ENCODE measurements at regions not wholly inside any gene's neighbourhood (a gene's known extent, or its start where the extent isn't known, plus 50 kb on each side); places are given as distances from the start of the nearest gene placed in this dataset.

GRCh38 chr4:163017135-163017534 is 149.6 kb downstream of the NAF1 start:
- Histone ChIP-seq H2AFZ (ENCODE audit: control insufficient read depth, low read depth, low read length) (no peak overlapping the region), H3K27me3 (replicated peaks in 1 of 2; ENCODE audit: control insufficient read depth in 2 of 2, insufficient read depth in 2 of 2, low read length in 1 of 2) (no peaks in the 10 kb centered on the region), H3K27ac (ENCODE audit: control insufficient read depth, insufficient read depth) (no peak overlapping the region), H3K4me2 (ENCODE audit: control insufficient read depth, insufficient read depth) (no peak overlapping the region), H3K4me3 (no peak overlapping the region), H3K4me1 (ENCODE audit: control insufficient read depth, insufficient read depth, low read length) (no peaks in the 10 kb centered on the region), H4K20me1 (ENCODE audit: control insufficient read depth, insufficient read depth) (no peaks in the 10 kb centered on the region), H3K36me3 (ENCODE audit: control insufficient read depth in 2 of 2, insufficient read depth in 2 of 2, low read length in 1 of 2) (no peaks in the 10 kb centered on the region), H3K9ac (ENCODE audit: control insufficient read depth, insufficient read depth, low read length) (no peak overlapping the region), H3K9me3 (replicated peaks; ENCODE audit: control insufficient read depth, insufficient read depth, low read length) (no peaks in the 10 kb centered on the region), H3K79me2 (ENCODE audit: control insufficient read depth, insufficient read depth, low read length) (no peaks in the 10 kb centered on the region)
- WGBS (ENCODE audit: insufficient coverage, insufficient replicate concordance, low lambda C conversion rate, missing lambda C conversion rate) = 0% methylated on average over 1 of the region's 1 CpG
- CTCF ChIA-PET = no interaction called here
- DNase-seq (ENCODE audit: low read depth, low spot score) (no peak), FAIRE-seq (no peak), ATAC-seq (no peak)
- SMC1A ChIA-PET (ENCODE audit: uncharacterized antibody, unreplicated experiment) = interaction anchor here (0.5 kb wide), 1 partner anchor 125 kb away, joined by 3 read pairs; no protein-coding TSS in a partner anchor
- RAD21 ChIA-PET (ENCODE audit: unreplicated experiment) = no interaction called here
- intact Hi-C loops (cut with micrococcal nuclease; ENCODE audit: unreplicated experiment) = no loop called here
- in situ Hi-C loops (cut with MboI) = no loop called here
- no peak for TF ChIP-seq YBX1 (IDR thresholded peaks at IDR 0.05)
- TF ChIP-seq NFIC (IDR thresholded peaks at IDR 0.05; ENCODE audit: low read depth, low read length) = no peak
- no peak for TF ChIP-seq KLF5 (IDR thresholded peaks at IDR 0.05; ENCODE audit: partially characterized antibody)
- TF ChIP-seq NFYA (IDR thresholded peaks at IDR 0.05; ENCODE audit: borderline replicate concordance, low read depth, low read length) = no peak
- TF ChIP-seq JUNB (IDR thresholded peaks at IDR 0.05) = no peak
- no peak for TF ChIP-seq TARDBP (IDR thresholded peaks at IDR 0.05; ENCODE audit: borderline replicate concordance)
- no peak for TF ChIP-seq MYB (IDR thresholded peaks at IDR 0.05; ENCODE audit: borderline replicate concordance, low read depth, low read length)
- TF ChIP-seq, protein P1, sequence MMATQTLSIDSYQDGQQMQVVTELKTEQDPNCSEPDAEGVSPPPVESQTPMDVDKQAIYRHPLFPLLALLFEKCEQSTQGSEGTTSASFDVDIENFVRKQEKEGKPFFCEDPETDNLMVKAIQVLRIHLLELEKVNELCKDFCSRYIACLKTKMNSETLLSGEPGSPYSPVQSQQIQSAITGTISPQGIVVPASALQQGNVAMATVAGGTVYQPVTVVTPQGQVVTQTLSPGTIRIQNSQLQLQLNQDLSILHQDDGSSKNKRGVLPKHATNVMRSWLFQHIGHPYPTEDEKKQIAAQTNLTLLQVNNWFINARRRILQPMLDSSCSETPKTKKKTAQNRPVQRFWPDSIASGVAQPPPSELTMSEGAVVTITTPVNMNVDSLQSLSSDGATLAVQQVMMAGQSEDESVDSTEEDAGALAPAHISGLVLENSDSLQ (IDR thresholded peaks at IDR 0.05) = no peak
- TF ChIP-seq ZBTB40 (IDR thresholded peaks at IDR 0.05; ENCODE audit: borderline replicate concordance) = no peak
- TF ChIP-seq IKZF1 (conservative IDR thresholded peaks at IDR 0.05) = no peak
- TF ChIP-seq, protein P2, sequence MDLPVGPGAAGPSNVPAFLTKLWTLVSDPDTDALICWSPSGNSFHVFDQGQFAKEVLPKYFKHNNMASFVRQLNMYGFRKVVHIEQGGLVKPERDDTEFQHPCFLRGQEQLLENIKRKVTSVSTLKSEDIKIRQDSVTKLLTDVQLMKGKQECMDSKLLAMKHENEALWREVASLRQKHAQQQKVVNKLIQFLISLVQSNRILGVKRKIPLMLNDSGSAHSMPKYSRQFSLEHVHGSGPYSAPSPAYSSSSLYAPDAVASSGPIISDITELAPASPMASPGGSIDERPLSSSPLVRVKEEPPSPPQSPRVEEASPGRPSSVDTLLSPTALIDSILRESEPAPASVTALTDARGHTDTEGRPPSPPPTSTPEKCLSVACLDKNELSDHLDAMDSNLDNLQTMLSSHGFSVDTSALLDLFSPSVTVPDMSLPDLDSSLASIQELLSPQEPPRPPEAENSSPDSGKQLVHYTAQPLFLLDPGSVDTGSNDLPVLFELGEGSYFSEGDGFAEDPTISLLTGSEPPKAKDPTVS (IDR thresholded peaks at IDR 0.05; ENCODE audit: low read depth, low read length) = no peak
- no peak for TF ChIP-seq MTA2 (IDR thresholded peaks at IDR 0.05; ENCODE audit: low read depth)
- TF ChIP-seq TCF7 (IDR thresholded peaks at IDR 0.05; ENCODE audit: borderline replicate concordance) = no peak
- BruUV-seq (replicated peaks) = no TSS peak
- POLR2A ChIA-PET = no interaction called here

Data from GM12878 (cell line).